ENCODE measurements at regions not wholly inside any gene's neighbourhood (a gene's known extent, or its start where the extent isn't known, plus 50 kb on each side); places are given as distances from the start of the nearest gene placed in this dataset.

GRCh38 chr15:53224371-53224770 lies 434.2 kb upstream of the ONECUT1 start:
- Histone ChIP-seq H3K9me3 (no peaks in the 10 kb centered on the region), H3K27me3 (replicated peaks; ENCODE audit: insufficient read depth) (no peaks in the 10 kb centered on the region), H3K4me3 (no peak overlapping the region), H3K36me3 (no peaks in the 10 kb centered on the region), H3K27ac (no peak overlapping the region), H3K4me1 (replicated peaks) (no peaks in the 10 kb centered on the region)
- intact Hi-C loops (cut with DNase I): no loop called here
- TF ChIP-seq POLR2A (IDR thresholded peaks at IDR 0.05): no peak
- no peak for TF ChIP-seq CTCF (IDR thresholded peaks at IDR 0.05)
- no peak for TF ChIP-seq POLR2AphosphoS5 (IDR thresholded peaks at IDR 0.05)
- DNase-seq (ENCODE audit: low spot score): no peak

DNA sequence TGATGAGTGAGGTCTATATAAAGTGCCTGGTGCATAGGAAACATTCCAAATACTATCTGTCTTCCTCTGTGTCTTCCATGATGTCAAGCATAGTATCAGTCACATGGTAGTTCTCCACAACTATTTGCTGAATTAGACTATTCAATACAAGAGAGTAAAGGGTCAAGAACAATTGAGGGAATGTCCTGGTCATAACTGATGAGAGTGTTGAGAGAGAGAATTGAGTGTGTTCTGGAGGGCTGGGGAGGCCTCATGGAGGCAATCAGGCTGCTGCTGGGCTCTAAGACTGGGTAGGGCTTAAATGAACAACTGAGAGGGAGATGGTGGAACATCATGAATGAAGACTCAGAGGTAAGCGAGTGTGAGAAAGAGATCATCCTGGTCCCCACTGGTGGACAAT lies 433.7 kb upstream of the ONECUT1 start:
- Histone ChIP-seq H3K4me3 (no peak overlapping the region), H3K4me1 (replicated peaks) (no peaks in the 10 kb centered on the region), H3K27ac (no peak overlapping the region), H3K27me3 (replicated peaks; ENCODE audit: insufficient read depth) (no peaks in the 10 kb centered on the region), H3K36me3 (no peaks in the 10 kb centered on the region), H3K9me3 (no peaks in the 10 kb centered on the region)
- TF ChIP-seq POLR2A (IDR thresholded peaks at IDR 0.05) (no peak), POLR2AphosphoS5 (IDR thresholded peaks at IDR 0.05) (no peak), CTCF (IDR thresholded peaks at IDR 0.05) (no peak)
- WGBS: 96% methylated on average over 1 of the region's 1 CpG
- DNase-seq (ENCODE audit: low spot score): no peak
- intact Hi-C loops (cut with DNase I): no loop called here

DNA sequence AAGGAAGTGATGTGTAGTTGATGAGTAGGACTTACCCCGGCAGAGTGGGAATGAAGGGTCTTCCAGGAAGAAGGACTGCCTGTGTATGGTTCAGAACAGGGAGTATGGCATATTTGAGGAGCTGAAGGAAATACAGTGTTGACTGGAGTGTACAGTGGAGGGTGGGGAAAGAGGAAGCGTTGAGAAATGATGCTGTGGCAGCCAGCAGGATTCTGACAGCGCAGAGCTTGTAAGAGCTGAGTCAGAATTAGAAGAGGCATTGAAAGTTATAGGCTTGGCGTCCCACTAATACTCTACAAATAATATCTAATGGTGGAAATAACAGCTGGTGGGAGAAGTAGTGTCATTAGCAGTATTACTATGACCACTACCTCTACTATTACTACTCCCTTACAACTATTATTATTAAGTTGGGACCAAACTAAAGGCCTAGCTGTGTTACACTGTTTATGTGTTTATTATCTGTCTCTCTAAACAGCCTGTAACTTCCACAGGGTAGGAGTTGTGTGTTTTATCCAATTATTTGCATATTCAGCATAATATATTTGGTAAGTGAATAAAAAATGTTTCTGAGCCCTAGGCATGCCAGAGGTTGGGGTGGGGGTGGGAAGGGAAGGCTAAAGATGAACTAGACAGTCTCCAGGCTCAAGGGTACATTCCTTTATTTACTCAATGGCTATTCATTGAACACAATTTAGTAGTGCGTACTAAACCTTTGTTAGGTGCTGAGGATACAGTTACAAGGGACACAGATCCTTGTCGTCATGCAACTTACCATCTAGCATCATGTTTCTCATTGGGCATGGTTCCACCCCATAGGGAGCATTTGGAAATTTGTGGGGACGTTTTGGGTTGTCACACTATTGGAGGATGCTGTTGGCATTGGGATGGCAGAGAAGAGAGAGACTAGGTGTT lies 428.8 kb upstream of the ONECUT1 start:
- no peak for TF ChIP-seq CTCF (IDR thresholded peaks at IDR 0.05)
- TF ChIP-seq POLR2AphosphoS5 (IDR thresholded peaks at IDR 0.05): no peak
- no peak for TF ChIP-seq POLR2A (IDR thresholded peaks at IDR 0.05)
- intact Hi-C loops (cut with DNase I): no loop called here
- 77% methylated on average over 7 of the region's 7 CpGs for WGBS
- Histone ChIP-seq H3K4me3 (no peak overlapping the region), H3K27me3 (replicated peaks; ENCODE audit: insufficient read depth) (no peaks in the 10 kb centered on the region), H3K9me3 (no peaks in the 10 kb centered on the region), H3K36me3 (no peaks in the 10 kb centered on the region), H3K4me1 (replicated peaks) (no peaks in the 10 kb centered on the region), H3K27ac (no peak overlapping the region)
- no peak for DNase-seq (ENCODE audit: low spot score)

DNA sequence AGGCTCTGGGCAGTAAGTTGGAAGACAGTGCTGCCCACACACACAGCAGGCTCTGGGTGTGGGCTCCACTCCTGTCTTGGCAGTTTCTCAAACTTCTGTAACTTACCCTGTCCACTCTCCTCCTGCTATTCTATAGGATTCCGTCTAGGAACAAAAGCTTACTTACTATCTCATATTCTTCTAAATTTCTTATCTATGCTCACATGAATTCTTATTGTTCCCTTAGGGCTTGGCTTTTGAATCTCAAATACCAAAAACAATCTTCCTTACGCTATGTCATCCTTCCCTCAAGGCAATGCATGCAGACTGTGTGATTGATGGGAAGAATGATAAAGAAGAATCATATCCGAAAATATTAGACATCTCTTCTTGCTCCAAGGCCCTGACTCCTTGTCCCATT lies 425.9 kb upstream of the ONECUT1 start:
- intact Hi-C loops (cut with DNase I): no loop called here
- no peak for TF ChIP-seq CTCF (IDR thresholded peaks at IDR 0.05)
- no peak for TF ChIP-seq POLR2A (IDR thresholded peaks at IDR 0.05)
- no peak for TF ChIP-seq POLR2AphosphoS5 (IDR thresholded peaks at IDR 0.05)
- no peak overlapping the region for H3K4me3 ChIP-seq
- no peaks in the 10 kb centered on the region for H3K9me3 ChIP-seq
- no peak for DNase-seq (ENCODE audit: low spot score)
- H3K27ac ChIP-seq: no peak overlapping the region
- WGBS: 67% methylated on average over 3 of the region's 3 CpGs
- H3K36me3 ChIP-seq: no peaks in the 10 kb centered on the region
- no peaks in the 10 kb centered on the region for H3K27me3 ChIP-seq (replicated peaks; ENCODE audit: insufficient read depth)
- H3K4me1 ChIP-seq (replicated peaks): no peaks in the 10 kb centered on the region

DNA sequence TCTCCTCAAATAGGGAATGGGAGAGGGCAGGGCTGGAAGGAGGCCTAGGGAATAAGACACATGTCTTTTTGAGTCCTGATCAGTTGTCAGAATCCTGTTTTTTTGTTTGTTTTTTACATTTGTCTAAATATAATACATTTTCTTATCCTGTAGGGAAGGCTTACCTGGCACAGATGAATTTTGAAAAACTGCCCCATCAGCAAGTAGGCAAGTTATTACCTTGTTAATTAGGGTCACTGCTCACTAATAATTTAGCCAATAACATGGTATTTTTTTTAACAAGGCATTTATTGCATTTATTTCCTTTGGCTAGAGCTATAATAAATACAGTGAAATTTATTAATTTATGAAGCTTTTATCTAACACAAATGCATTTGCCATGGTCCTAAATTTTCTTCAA lies 423.2 kb upstream of the ONECUT1 start:
- H3K36me3 ChIP-seq: no peaks in the 10 kb centered on the region
- no peaks in the 10 kb centered on the region for H3K4me1 ChIP-seq (replicated peaks)
- no peaks in the 10 kb centered on the region for H3K9me3 ChIP-seq
- TF ChIP-seq POLR2A (IDR thresholded peaks at IDR 0.05) (no peak), CTCF (IDR thresholded peaks at IDR 0.05) (no peak), POLR2AphosphoS5 (IDR thresholded peaks at IDR 0.05) (no peak)
- no peak overlapping the region for H3K27ac ChIP-seq
- intact Hi-C loops (cut with DNase I): no loop called here
- no peak for DNase-seq (ENCODE audit: low spot score)
- no peaks in the 10 kb centered on the region for H3K27me3 ChIP-seq (replicated peaks; ENCODE audit: insufficient read depth)
- no peak overlapping the region for H3K4me3 ChIP-seq
